PC-9 (cell line): ENCODE measurements at regions not wholly inside any gene's neighbourhood (a gene's known extent, or its start where the extent isn't known, plus 50 kb on each side); places are given as distances from the start of the nearest gene placed in this dataset.

Experiments used
- EZH2 ChIP-seq: fragments of 200-600 bp; sonication (generic); IDR thresholded peaks from 2 replicates; pipeline ENCODE4 v1.8.0; 2017; ENCODE audit warnings: antibody characterized with exemption, low read depth
- TF ChIP-seq, protein P1 (sequence below): fragments of 200-600 bp; sonication (generic); conservative IDR thresholded peaks from 2 replicates; pipeline ENCODE4 v1.6.1; 2017; ENCODE audit warnings: mixed run types, antibody characterized with exemption, mild to moderate bottlenecking, moderate library complexity

DNA sequence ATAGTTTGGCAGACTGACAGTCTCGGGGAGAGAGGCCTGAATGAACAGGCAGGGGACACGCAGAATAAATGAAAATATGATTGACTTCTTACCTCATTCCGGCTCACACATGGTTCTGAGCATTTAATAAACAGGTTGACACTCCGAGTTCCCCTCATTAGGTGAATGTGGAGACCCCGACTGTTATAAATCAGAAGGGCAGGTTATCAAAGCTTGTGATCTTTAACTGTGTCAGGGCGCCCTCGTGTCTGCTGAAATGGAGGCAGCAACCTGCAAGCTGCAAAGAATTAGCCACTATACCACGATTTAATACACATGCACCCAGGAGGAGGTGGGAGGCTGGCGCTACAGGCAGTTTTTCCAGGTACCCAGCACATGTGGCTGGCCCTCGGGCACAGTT lies 627.5 kb downstream of the MED13L start:
- TF ChIP-seq, protein P1, sequence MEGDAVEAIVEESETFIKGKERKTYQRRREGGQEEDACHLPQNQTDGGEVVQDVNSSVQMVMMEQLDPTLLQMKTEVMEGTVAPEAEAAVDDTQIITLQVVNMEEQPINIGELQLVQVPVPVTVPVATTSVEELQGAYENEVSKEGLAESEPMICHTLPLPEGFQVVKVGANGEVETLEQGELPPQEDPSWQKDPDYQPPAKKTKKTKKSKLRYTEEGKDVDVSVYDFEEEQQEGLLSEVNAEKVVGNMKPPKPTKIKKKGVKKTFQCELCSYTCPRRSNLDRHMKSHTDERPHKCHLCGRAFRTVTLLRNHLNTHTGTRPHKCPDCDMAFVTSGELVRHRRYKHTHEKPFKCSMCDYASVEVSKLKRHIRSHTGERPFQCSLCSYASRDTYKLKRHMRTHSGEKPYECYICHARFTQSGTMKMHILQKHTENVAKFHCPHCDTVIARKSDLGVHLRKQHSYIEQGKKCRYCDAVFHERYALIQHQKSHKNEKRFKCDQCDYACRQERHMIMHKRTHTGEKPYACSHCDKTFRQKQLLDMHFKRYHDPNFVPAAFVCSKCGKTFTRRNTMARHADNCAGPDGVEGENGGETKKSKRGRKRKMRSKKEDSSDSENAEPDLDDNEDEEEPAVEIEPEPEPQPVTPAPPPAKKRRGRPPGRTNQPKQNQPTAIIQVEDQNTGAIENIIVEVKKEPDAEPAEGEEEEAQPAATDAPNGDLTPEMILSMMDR: no peak
- no peak for TF ChIP-seq EZH2
